ENCODE measurements at regions not wholly inside any gene's neighbourhood (a gene's known extent, or its start where the extent isn't known, plus 50 kb on each side); places are given as distances from the start of the nearest gene placed in this dataset.

GRCh38 chr2:139854769-139855483 is 1074.7 kb upstream of the NXPH2 start:
- TF ChIP-seq CTCF (conservative IDR thresholded peaks at IDR 0.05; ENCODE audit: low read length) (no peak), EZH2phosphoT487 (IDR thresholded peaks at IDR 0.05; ENCODE audit: borderline replicate concordance) (no peak)
